ENCODE measurements at regions not wholly inside any gene's neighbourhood (a gene's known extent, or its start where the extent isn't known, plus 50 kb on each side); places are given as distances from the start of the nearest gene placed in this dataset.

DNA sequence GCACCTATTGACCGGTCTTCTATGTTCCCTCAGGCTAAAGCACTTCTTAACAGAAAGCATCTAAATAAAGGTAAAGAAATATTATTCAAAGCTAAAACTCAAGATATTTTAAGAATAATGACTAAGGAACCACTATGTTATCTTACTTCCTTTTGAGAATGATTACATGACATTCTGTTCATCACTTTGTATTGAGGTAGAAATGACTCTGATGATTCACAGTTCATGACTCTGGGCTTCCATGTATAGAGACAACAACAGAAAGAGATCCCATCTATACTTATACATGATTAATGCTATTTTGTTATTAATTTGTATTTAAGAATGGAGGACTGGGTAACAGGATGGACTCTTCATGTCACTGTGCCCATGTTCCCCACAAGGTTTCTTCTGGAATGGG, 218.3 kb upstream of the OR4E1 start:
- TF ChIP-seq CTCF (IDR thresholded peaks at IDR 0.05; ENCODE audit: low read depth, low read length, poor library complexity, severe bottlenecking) (no peak), EZH2phosphoT487 (IDR thresholded peaks at IDR 0.05; ENCODE audit: borderline replicate concordance, low read length) (no peak)

Measured in DOHH2 (cell line).